ENCODE measurements at regions not wholly inside any gene's neighbourhood (a gene's known extent, or its start where the extent isn't known, plus 50 kb on each side); places are given as distances from the start of the nearest gene placed in this dataset.
A peak's percentile ranks its signal among the peaks of the same experiment; 100 is the strongest.

DNA sequence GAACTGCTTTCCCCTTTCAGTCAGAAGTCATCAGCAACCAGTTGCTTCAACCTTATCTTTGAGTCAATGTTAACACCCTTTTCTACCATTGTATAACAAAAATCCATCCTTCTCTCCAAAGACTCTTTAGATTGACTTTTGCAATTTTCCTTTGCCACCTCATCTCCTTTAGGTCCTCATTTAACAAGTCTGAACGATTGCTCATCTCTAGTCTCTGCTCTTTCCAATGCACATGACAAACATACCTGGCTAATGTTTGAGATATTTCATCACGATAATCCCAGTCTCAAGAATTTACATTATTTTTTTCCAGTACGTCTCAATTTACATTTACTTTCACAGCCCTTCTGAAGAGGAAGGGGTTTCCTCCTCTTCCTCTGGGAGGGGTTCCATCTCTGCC is 127.5 kb downstream of the KLF12 start:
- Mint-ChIP-seq H3K27ac (peak overlapping the region; percentile 6 to 17), H3K4me1 (peaks cover 61 to 74% (median 68%) of the 10 kb centered on the region in 3 donors), H3K27me3 (no peaks in the 10 kb centered on the region), H3K36me3 (peaks cover 24% of the 10 kb centered on the region), H3K4me3 (no peak overlapping the region), H3K9me3 (no peaks in the 10 kb centered on the region)
- Histone ChIP-seq H3K4me3 (ENCODE audit: control insufficient read depth in 1 of 2, extremely low read depth in 1 of 2, low read length in 1 of 2) (no peak overlapping the region), H3K27ac (ENCODE audit: low read length) (no peak overlapping the region), H3K27me3 (replicated peaks in 1 of 2; ENCODE audit: control insufficient read depth in 2 of 2, extremely low read depth in 1 of 2, insufficient read depth in 2 of 2, low read length in 1 of 2) (no peaks in the 10 kb centered on the region), H3K36me3 (ENCODE audit: control insufficient read depth in 2 of 2, extremely low read depth in 1 of 2, insufficient read depth in 1 of 2, low read length in 1 of 2) (no peaks in the 10 kb centered on the region), H3K9me3 (no peaks in the 10 kb centered on the region), H3K4me1 (ENCODE audit: control insufficient read depth in 1 of 2, extremely low read depth in 1 of 2, insufficient read depth in 2 of 2, low read length in 2 of 2) (peaks cover 5 to 7% of the 10 kb centered on the region in 2 experiments)
- ATAC-seq (replicated peaks in 1 of 4) (no peak), DNase-seq (no peak)
- CTCF ChIA-PET: no interaction called here
- WGBS (ENCODE audit: insufficient coverage): 94% methylated on average over 1 of the region's 3 CpGs
- POLR2A ChIA-PET: interaction anchor here in 1 of 2 donors (0.6 kb wide), 1 partner anchor 105 kb away, joined by 5 read pairs; no protein-coding TSS in a partner anchor

- no CpG with 5 or more reads among the region's 6 CpGs for WGBS (ENCODE audit: insufficient coverage)
- ATAC-seq (replicated peaks in 1 of 4) (peak; percentile 48 to 89 (median 63)), DNase-seq (peak in 1 of 35 experiments; percentile 18)
- CTCF ChIA-PET: interaction anchor here in 1 of 2 donors (0.6 to 1.6 kb wide), 2 partner anchors 53 to 281 kb away, joined by 3 to 4 read pairs; no protein-coding TSS in a partner anchor
- Histone ChIP-seq H3K9me3 (no peaks in the 10 kb centered on the region), H3K27ac (ENCODE audit: low read length) (no peak overlapping the region), H3K27me3 (replicated peaks in 1 of 2; ENCODE audit: control insufficient read depth in 2 of 2, extremely low read depth in 1 of 2, insufficient read depth in 2 of 2, low read length in 1 of 2) (no peaks in the 10 kb centered on the region), H3K4me1 (ENCODE audit: control insufficient read depth in 1 of 2, extremely low read depth in 1 of 2, insufficient read depth in 2 of 2, low read length in 2 of 2) (peaks cover 5 to 7% of the 10 kb centered on the region in 2 experiments), H3K36me3 (ENCODE audit: control insufficient read depth in 2 of 2, extremely low read depth in 1 of 2, insufficient read depth in 1 of 2, low read length in 1 of 2) (no peaks in the 10 kb centered on the region), H3K4me3 (ENCODE audit: control insufficient read depth in 1 of 2, extremely low read depth in 1 of 2, low read length in 1 of 2) (no peak overlapping the region)
- Mint-ChIP-seq H3K4me1 (peaks cover 64 to 75% (median 70%) of the 10 kb centered on the region in 3 donors), H3K9me3 (no peaks in the 10 kb centered on the region), H3K27ac (peak overlapping the region in 1 of 2 donors; percentile 40), H3K36me3 (peaks cover 24% of the 10 kb centered on the region), H3K27me3 (no peaks in the 10 kb centered on the region), H3K4me3 (no peak overlapping the region)
- POLR2A ChIA-PET: no interaction called here
Observed at GRCh38 chr13:74005320-74006157, 128.7 kb downstream of the KLF12 start.

GRCh38 chr13:74004109-74004508 is 130.1 kb downstream of the KLF12 start:
- Histone ChIP-seq H3K36me3 (ENCODE audit: control insufficient read depth in 2 of 2, extremely low read depth in 1 of 2, insufficient read depth in 1 of 2, low read length in 1 of 2) (no peaks in the 10 kb centered on the region), H3K27ac (ENCODE audit: low read length) (no peak overlapping the region), H3K4me1 (ENCODE audit: control insufficient read depth in 1 of 2, extremely low read depth in 1 of 2, insufficient read depth in 2 of 2, low read length in 2 of 2) (peaks cover 0 to 8% of the 10 kb centered on the region in 2 experiments), H3K4me3 (ENCODE audit: control insufficient read depth in 1 of 2, extremely low read depth in 1 of 2, low read length in 1 of 2) (no peak overlapping the region), H3K27me3 (replicated peaks in 1 of 2; ENCODE audit: control insufficient read depth in 2 of 2, extremely low read depth in 1 of 2, insufficient read depth in 2 of 2, low read length in 1 of 2) (no peaks in the 10 kb centered on the region), H3K9me3 (no peaks in the 10 kb centered on the region)
- CTCF ChIA-PET: no interaction called here
- no peak overlapping the region for H3K27ac Mint-ChIP-seq
- no peaks in the 10 kb centered on the region for H3K27me3 Mint-ChIP-seq
- POLR2A ChIA-PET: no interaction called here
- H3K4me3 Mint-ChIP-seq: no peak overlapping the region
- no CpG with 5 or more reads among the region's 2 CpGs for WGBS (ENCODE audit: insufficient coverage)
- DNase-seq (no peak), ATAC-seq (replicated peaks in 1 of 4) (no peak)
- peaks cover 18% of the 10 kb centered on the region for H3K36me3 Mint-ChIP-seq
- peaks cover 64 to 75% (median 71%) of the 10 kb centered on the region in 3 donors for H3K4me1 Mint-ChIP-seq
- H3K9me3 Mint-ChIP-seq: no peaks in the 10 kb centered on the region

- ATAC-seq (replicated peaks in 1 of 4) (no peak), DNase-seq (no peak)
- peaks cover 13% of the 10 kb centered on the region for H3K36me3 Mint-ChIP-seq
- no peak overlapping the region for H3K4me3 Mint-ChIP-seq
- no peaks in the 10 kb centered on the region for H3K9me3 Mint-ChIP-seq
- peaks cover 67 to 75% (median 72%) of the 10 kb centered on the region in 3 donors for H3K4me1 Mint-ChIP-seq
- H3K4me1 ChIP-seq (ENCODE audit: control insufficient read depth in 1 of 2, extremely low read depth in 1 of 2, insufficient read depth in 2 of 2, low read length in 2 of 2): peaks cover 0 to 11% of the 10 kb centered on the region in 2 experiments
- H3K27ac ChIP-seq (ENCODE audit: low read length): no peak overlapping the region
- ChIA-PET CTCF (no interaction called here), POLR2A (no interaction called here)
- no peaks in the 10 kb centered on the region for H3K27me3 ChIP-seq (replicated peaks in 1 of 2; ENCODE audit: control insufficient read depth in 2 of 2, extremely low read depth in 1 of 2, insufficient read depth in 2 of 2, low read length in 1 of 2)
- H3K27ac Mint-ChIP-seq: no peak overlapping the region
- H3K9me3 ChIP-seq: no peaks in the 10 kb centered on the region
- WGBS (ENCODE audit: insufficient coverage): no CpG with 5 or more reads among the region's 1 CpG
- H3K4me3 ChIP-seq (ENCODE audit: control insufficient read depth in 1 of 2, extremely low read depth in 1 of 2, low read length in 1 of 2): no peak overlapping the region
- H3K27me3 Mint-ChIP-seq: no peaks in the 10 kb centered on the region
- H3K36me3 ChIP-seq (ENCODE audit: control insufficient read depth in 2 of 2, extremely low read depth in 1 of 2, insufficient read depth in 1 of 2, low read length in 1 of 2): no peaks in the 10 kb centered on the region
Observed at GRCh38 chr13:74003374-74003773, 130.8 kb downstream of the KLF12 start.

GRCh38 chr13:74000876-74001275 is 133.3 kb downstream of the KLF12 start:
- Histone ChIP-seq H3K4me3 (ENCODE audit: control insufficient read depth in 1 of 2, extremely low read depth in 1 of 2, low read length in 1 of 2) (no peak overlapping the region), H3K9me3 (no peaks in the 10 kb centered on the region), H3K27ac (ENCODE audit: low read length) (no peak overlapping the region), H3K27me3 (replicated peaks in 1 of 2; ENCODE audit: control insufficient read depth in 2 of 2, extremely low read depth in 1 of 2, insufficient read depth in 2 of 2, low read length in 1 of 2) (no peaks in the 10 kb centered on the region), H3K4me1 (ENCODE audit: control insufficient read depth in 1 of 2, extremely low read depth in 1 of 2, insufficient read depth in 2 of 2, low read length in 2 of 2) (peaks cover under 1 to 4% of the 10 kb centered on the region in 2 experiments), H3K36me3 (ENCODE audit: control insufficient read depth in 2 of 2, extremely low read depth in 1 of 2, insufficient read depth in 1 of 2, low read length in 1 of 2) (no peaks in the 10 kb centered on the region)
- ATAC-seq (replicated peaks in 1 of 4) (no peak), DNase-seq (no peak)
- POLR2A ChIA-PET: no interaction called here
- CTCF ChIA-PET: no interaction called here
- H3K27me3 Mint-ChIP-seq: no peaks in the 10 kb centered on the region
- H3K4me1 Mint-ChIP-seq: peaks cover 72 to 82% (median 78%) of the 10 kb centered on the region in 3 donors
- no CpG with 5 or more reads among the region's 1 CpG for whole genome bisulfite sequencing (ENCODE audit: insufficient coverage)
- H3K36me3 Mint-ChIP-seq: peaks cover 2% of the 10 kb centered on the region
- H3K27ac Mint-ChIP-seq: peak overlapping the region in 1 of 2 donors; percentile 12
- H3K4me3 Mint-ChIP-seq: no peak overlapping the region
- H3K9me3 Mint-ChIP-seq: no peaks in the 10 kb centered on the region

DNA sequence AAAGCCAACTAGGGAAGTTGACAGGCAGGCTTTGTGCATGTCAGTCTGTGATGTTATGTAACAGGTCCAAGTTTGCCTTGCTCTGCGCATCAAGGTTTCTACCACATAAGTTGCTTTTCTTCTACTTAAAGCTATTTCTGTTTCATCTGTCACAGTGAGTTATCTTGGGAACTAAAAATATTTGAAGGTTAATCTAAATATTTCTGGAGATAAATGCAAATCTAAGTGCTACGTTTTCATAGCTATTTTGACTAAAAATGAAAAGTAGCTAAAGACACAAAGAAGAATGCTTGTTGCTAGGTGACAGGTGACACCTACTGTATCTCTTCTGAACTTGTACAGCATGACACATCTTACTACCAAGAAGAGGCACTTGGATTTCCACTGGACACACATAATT is 135.6 kb downstream of the KLF12 start:
- no peak overlapping the region for H3K4me3 ChIP-seq (ENCODE audit: control insufficient read depth in 1 of 2, extremely low read depth in 1 of 2, low read length in 1 of 2)
- no peaks in the 10 kb centered on the region for H3K27me3 ChIP-seq (replicated peaks in 1 of 2; ENCODE audit: control insufficient read depth in 2 of 2, extremely low read depth in 1 of 2, insufficient read depth in 2 of 2, low read length in 1 of 2)
- 20% methylated on average over 1 of the region's 2 CpGs for WGBS (ENCODE audit: insufficient coverage)
- DNase-seq (peak in 1 of 35 experiments; percentile 30), ATAC-seq (replicated peaks in 1 of 4) (peak in 2 of 4 experiments; percentile 52 to 59)
- H3K36me3 ChIP-seq (ENCODE audit: control insufficient read depth in 2 of 2, extremely low read depth in 1 of 2, insufficient read depth in 1 of 2, low read length in 1 of 2): peaks cover 0 to 8% of the 10 kb centered on the region in 2 donors
- no peak overlapping the region for H3K27ac ChIP-seq (ENCODE audit: low read length)
- peaks cover 2 to 4% of the 10 kb centered on the region in 2 experiments for H3K4me1 ChIP-seq (ENCODE audit: control insufficient read depth in 1 of 2, extremely low read depth in 1 of 2, insufficient read depth in 2 of 2, low read length in 2 of 2)
- H3K27ac Mint-ChIP-seq: peak overlapping the region; percentile 20 to 25
- ChIA-PET CTCF (interaction anchor here (0.9 to 1.4 kb wide), 3 partner anchors 80 to 288 kb away, joined by 3 to 6 read pairs (median 3); no protein-coding TSS in a partner anchor), POLR2A (interaction anchor here in 1 of 2 donors (0.7 kb wide), 2 partner anchors 9 to 1183 kb away, joined by 3 read pairs; no protein-coding TSS in a partner anchor)
- no peaks in the 10 kb centered on the region for H3K27me3 Mint-ChIP-seq
- H3K4me1 Mint-ChIP-seq: peaks cover 78 to 82% (median 79%) of the 10 kb centered on the region in 3 donors
- peaks cover 12% of the 10 kb centered on the region for H3K36me3 Mint-ChIP-seq
- H3K9me3 ChIP-seq: no peaks in the 10 kb centered on the region
- H3K9me3 Mint-ChIP-seq: no peaks in the 10 kb centered on the region
- no peak overlapping the region for H3K4me3 Mint-ChIP-seq

Data from T-cell (primary cell).